Hippocampal formation (tissue), 2 donors: ENCODE measurements at regions not wholly inside any gene's neighbourhood (a gene's known extent, or its start where the extent isn't known, plus 50 kb on each side); places are given as distances from the start of the nearest gene placed in this dataset.
"Not testable (repeated sequence)": the region's sequence is repeated elsewhere in the genome, so short reads cannot be mapped to it uniquely, and the experiment has no call there.

Experiments
- DNase-seq, 2 donors: peaks; one replicate each; lab custom pipeline; 2025; lab: John Stamatoyannopoulos, UW

GRCh38 chr2:88396209-88396608 lies 56.3 kb downstream of the FOXI3 start:
- DNase-seq = no peak

GRCh38 chr2:88377641-88377991 lies 74.9 kb downstream of the FOXI3 start:
- DNase-seq = no peak

- DNase-seq = no peak
Measured at GRCh38 chr2:88372042-88372441, 80.5 kb downstream of the FOXI3 start.

- DNase-seq = not testable (repeated sequence)
Measured at GRCh38 chr2:88365408-88365807, 87.1 kb downstream of the FOXI3 start.

GRCh38 chr2:88355486-88355885 lies 97.0 kb downstream of the FOXI3 start:
- DNase-seq = no peak

- DNase-seq = no peak
Measured at GRCh38 chr2:88351249-88351601, 101.3 kb downstream of the FOXI3 start.

GRCh38 chr2:88350331-88351248 lies 101.9 kb downstream of the FOXI3 start:
- DNase-seq = no peak

GRCh38 chr2:88345842-88346241 lies 106.7 kb downstream of the FOXI3 start:
- no peak for DNase-seq

GRCh38 chr2:88342749-88343148 lies 109.7 kb downstream of the FOXI3 start:
- DNase-seq = no peak

- no peak for DNase-seq
Measured at GRCh38 chr2:88334418-88334817, 118.1 kb downstream of the FOXI3 start.

GRCh38 chr2:88331239-88331638 lies 121.3 kb downstream of the FOXI3 start:
- no peak for DNase-seq

GRCh38 chr2:88329815-88330603 lies 122.5 kb downstream of the FOXI3 start:
- no peak for DNase-seq

- DNase-seq = no peak
Measured at GRCh38 chr2:88321449-88322248, 130.8 kb downstream of the FOXI3 start.

GRCh38 chr2:88320076-88320773 lies 132.3 kb downstream of the FOXI3 start:
- DNase-seq = no peak

GRCh38 chr2:88318956-88319330 lies 133.6 kb downstream of the FOXI3 start:
- DNase-seq = no peak

GRCh38 chr2:88318071-88318955 lies 134.2 kb downstream of the FOXI3 start:
- no peak for DNase-seq

GRCh38 chr2:88310787-88311186 lies 140.6 kb downstream of the THNSL2 start:
- no peak for DNase-seq

GRCh38 chr2:88307817-88308216 lies 137.7 kb downstream of the THNSL2 start:
- DNase-seq = no peak

- DNase-seq = no peak
Measured at GRCh38 chr2:88303865-88304264, 133.7 kb downstream of the THNSL2 start.

GRCh38 chr2:88296247-88296646 lies 126.1 kb downstream of the THNSL2 start:
- no peak for DNase-seq
